GM12874 (cell line): ENCODE measurements at regions not wholly inside any gene's neighbourhood (a gene's known extent, or its start where the extent isn't known, plus 50 kb on each side); places are given as distances from the start of the nearest gene placed in this dataset.

Experiments used
- TF ChIP-seq, protein P1 (sequence below): IDR thresholded peaks from 2 replicates; pipeline ENCODE4 v1.5.1; 2011; ENCODE audit warnings: low read depth, mild to moderate bottlenecking, control low read depth, low read length, moderate library complexity; ENCODE audit not compliant: insufficient read depth

DNA sequence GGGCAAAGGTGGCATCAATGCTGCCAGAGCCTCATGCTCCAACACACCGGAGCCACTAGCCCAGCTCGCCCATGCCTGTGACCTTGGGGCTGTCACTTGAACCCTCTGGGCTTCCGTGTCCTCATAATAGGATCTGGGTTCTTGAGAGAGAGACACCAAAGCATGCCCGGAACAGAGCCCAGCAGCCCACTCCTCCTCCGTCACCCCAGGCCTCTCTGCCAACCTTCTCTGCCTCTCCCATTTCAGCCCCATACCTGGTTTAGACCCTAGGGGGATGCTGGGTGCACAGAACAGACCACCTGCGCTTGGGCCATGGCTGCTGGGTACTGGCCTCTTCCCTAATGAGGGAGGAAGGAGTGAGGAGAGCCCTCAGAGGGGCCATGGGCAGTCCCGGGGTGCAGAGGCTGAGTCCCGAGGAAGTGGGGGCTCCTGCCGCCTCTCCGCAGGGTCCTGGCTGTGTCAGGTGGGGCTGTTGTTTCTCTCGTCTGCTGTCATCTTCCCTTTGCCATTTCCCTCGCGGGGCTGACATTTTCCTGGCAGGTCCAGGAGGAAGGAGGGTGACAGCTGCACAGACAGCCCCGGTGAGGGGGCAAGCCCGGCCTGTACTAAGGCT, 172.4 kb upstream of the RTL1 start:
- TF ChIP-seq, protein P1, sequence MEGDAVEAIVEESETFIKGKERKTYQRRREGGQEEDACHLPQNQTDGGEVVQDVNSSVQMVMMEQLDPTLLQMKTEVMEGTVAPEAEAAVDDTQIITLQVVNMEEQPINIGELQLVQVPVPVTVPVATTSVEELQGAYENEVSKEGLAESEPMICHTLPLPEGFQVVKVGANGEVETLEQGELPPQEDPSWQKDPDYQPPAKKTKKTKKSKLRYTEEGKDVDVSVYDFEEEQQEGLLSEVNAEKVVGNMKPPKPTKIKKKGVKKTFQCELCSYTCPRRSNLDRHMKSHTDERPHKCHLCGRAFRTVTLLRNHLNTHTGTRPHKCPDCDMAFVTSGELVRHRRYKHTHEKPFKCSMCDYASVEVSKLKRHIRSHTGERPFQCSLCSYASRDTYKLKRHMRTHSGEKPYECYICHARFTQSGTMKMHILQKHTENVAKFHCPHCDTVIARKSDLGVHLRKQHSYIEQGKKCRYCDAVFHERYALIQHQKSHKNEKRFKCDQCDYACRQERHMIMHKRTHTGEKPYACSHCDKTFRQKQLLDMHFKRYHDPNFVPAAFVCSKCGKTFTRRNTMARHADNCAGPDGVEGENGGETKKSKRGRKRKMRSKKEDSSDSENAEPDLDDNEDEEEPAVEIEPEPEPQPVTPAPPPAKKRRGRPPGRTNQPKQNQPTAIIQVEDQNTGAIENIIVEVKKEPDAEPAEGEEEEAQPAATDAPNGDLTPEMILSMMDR, result no peak

DNA sequence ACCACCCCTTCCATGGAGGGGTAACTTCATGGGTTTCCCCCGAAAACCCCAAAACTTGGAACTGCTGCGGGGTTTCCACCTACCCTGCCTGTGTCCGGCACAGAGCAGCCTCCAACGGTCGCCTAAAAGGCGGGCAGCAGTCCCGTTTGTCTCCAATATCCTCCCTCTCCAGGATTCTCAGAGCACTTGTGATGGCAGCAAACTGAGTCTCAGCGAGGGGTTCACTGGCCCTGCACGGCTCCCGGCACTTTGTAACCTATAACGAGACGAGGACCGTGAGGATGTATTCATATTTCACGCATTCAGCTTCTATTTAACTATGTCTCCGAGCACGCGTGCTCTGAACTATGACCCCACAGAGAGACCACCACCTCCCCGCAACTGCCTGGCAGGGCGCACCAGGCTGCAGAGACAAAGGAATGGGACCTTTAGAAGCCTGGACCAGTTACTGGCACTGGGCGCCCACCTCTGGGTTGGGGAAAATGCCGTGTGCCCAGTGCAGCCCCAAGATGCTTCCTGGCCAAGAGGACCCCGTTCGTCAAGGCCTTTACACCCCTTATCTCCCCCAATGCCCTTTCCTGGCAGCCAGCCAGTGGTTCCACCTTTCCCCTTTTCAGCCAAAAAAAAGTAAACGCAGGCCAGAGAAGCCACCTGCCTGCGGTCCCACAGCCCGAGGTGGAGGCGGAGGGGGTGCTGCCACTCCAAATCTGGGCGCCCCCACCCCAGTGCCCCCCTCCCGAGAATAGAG, 173.1 kb upstream of the RTL1 start:
- TF ChIP-seq, protein P1, result no peak

DNA sequence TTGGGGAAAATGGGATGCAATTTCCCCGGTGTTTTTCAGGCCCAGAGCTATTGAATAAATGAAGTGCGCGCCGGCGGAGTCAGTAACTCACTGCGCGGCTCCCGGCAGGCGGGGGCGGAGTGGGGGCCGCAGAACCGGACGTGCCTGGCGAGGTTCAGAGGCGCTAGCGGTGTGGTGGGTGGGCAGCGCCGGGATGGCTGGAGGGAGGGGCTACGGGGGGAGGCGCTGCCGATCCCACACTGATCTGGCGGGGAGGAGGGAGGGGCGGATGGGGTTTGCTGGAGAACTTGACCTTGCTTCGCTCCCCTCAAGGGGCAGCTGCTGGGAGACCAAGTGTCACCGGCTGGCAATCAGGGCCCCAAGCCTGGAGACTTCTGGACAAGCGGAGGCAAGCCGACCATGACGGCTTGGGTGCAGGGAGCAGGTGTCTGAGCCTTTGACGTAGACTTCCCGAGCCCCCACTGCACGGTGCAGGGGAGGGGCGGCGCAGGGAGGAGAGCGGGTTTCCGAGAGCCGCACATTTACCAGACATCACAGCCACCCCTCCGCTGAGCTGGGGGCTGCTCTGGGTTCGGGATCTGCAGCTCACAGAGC, 174.1 kb upstream of the RTL1 start:
- TF ChIP-seq, protein P1, result no peak

DNA sequence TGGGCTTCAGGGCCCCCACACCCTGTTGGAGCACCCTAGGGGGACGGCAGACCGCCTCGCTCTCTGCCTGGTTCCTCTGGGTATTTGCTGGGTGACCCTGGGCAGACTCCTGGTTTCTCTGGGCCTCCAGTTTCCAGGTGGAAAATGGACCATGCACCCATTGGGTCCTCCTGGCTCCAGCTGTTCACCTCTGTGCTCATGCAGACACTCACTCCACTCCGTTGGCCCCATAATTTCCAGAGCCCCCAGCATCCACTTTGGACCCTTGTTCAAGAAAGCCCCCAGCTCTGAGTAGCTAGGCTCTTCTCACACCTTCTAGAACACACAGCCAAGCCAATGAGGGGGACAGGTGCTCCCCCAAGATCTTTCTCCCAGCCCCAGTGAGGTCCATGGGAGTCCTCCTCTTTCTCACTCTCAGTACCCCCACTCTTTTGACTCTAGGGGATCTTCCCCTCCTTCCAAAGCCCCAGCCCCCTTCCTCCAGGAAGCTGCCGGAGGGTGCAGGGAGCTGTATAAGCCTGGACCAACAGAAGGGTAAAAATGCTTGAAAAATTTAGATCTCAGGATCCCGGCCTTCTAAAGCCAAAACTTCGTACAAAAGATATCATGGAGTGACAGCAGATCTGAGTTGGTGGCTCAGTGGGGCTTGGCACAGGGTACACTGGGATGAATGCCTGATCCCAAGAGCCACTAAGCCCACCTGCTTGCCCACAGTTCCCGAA, 174.8 kb upstream of the RTL1 start:
- TF ChIP-seq, protein P1, result no peak

DNA sequence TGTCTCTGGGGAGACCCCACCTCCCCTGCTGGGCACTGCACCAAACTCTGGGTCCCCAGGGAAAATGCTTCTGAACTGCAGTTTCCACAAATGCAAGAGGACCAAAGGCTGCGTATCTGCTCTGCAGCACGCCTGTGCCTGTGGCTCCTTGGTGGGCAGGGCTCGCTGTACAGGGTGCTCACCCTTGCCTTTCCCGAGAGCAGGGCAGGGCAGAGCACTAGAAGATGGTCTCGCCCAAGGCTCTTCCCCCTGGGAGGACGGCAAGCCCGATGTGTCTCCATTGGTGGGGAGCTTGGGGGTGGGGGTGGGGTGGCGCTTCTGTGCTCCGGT, 175.3 kb upstream of the RTL1 start:
- TF ChIP-seq, protein P1, result no peak

DNA sequence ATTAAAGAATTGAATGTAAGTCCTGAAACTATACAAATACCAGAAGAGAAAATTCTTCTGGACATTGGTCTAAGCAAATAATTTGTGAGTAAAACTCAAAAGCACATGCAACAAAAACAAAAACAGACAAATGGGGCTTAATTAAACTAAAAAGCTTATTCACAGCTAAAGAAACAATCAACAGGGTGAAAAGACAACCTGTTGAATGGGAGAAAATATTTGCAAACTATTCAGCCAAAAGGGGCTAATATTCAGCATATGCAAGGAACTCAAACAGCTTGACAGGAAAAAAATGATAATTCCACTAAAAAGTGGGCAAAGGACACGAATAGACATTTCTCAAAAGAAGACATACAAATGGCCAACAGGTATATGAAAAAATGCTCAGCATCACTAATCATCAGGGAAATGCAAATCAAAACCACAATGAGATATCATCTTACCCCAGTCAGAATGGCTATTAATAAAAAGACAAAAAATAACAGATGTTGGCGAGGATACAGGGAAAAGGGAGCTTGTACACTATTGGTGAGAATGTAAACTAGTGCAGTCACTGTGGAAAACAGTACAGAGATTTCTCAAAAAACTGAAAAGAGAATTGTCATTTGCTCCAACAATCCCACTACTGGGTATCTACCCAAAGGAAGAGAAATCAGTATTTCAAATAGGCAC, 177.5 kb upstream of the RTL1 start:
- TF ChIP-seq, protein P1, result no peak

DNA sequence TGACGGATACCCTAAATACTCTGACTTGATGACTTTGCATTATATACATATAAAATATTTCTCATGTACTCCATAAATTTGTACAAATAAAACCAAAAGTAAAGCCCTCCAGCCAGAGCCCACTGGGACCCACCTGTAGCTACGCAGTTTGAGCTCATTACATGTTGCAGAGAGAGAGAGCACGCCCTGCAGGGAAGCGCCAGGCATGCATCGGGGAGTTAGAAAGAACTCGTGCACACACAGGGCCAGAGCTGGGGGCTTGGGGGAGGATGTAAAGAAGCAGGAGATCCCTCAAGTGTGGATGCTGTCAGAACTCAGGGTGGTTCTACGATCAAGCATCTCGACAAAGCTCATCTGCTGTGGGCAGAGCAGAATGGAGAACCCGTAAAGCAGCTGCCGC, 178.5 kb upstream of the RTL1 start:
- TF ChIP-seq, protein P1, result no peak
